DND-41 (cell line): ENCODE measurements at regions not wholly inside any gene's neighbourhood (a gene's known extent, or its start where the extent isn't known, plus 50 kb on each side); places are given as distances from the start of the nearest gene placed in this dataset.

Source experiments
- ATAC-seq: fragments of 200-7000 bp; cut with Tn5 transposase; 3 replicates; pipeline ENCODE4 v1.9.1; 2021; ENCODE audit warnings: low read depth; ENCODE audit not compliant: insufficient read depth
- DNase-seq: peaks from one replicate; pipeline ENCODE4 v3.0.0-alpha.2; 2020
- H2AFZ ChIP-seq: 2 replicates; pipeline ENCODE4 v1.6.0; 2012; ENCODE audit warnings: low read depth, low read length
- H3K27ac ChIP-seq: 2 replicates; pipeline ENCODE4 v1.5.1; 2012; ENCODE audit warnings: low read length, inconsistent platforms
- H3K27me3 ChIP-seq: fragments of 200-600 bp; sonication (generic); 2 replicates; pipeline ENCODE4 v1.6.0; 2012; ENCODE audit warnings: low read length, mild to moderate bottlenecking, inconsistent platforms; ENCODE audit not compliant: insufficient read depth, poor library complexity
- H3K36me3 ChIP-seq: 2 replicates; pipeline ENCODE4 v1.5.1; 2012; ENCODE audit warnings: low read length, inconsistent platforms; ENCODE audit not compliant: insufficient read depth
- H3K4me1 ChIP-seq: 2 replicates; pipeline ENCODE4 v1.5.1; 2012; ENCODE audit warnings: mild to moderate bottlenecking, low read length; ENCODE audit not compliant: insufficient read depth
- H3K4me2 ChIP-seq: 2 replicates; pipeline ENCODE4 v1.6.0; 2012; ENCODE audit warnings: mild to moderate bottlenecking, moderate library complexity, low read length, inconsistent platforms; ENCODE audit not compliant: insufficient read depth
- H3K4me3 ChIP-seq, 2 experiments: fragments of 200-600 bp in 1 of 2; shearing (Covaris generic) in 1 of 2; 2 replicates each; pipeline ENCODE4 v1.5.1; 2012 to 2016; ENCODE audit warnings: inconsistent platforms in 2 of 2, low read length in 2 of 2, mild to moderate bottlenecking in 2 of 2, low read depth in 1 of 2, moderate library complexity in 1 of 2
- H3K79me2 ChIP-seq: 2 replicates; pipeline ENCODE4 v1.6.0; 2012; ENCODE audit warnings: low read length, inconsistent platforms; ENCODE audit not compliant: insufficient read depth
- H3K9ac ChIP-seq: 2 replicates; pipeline ENCODE4 v1.6.0; 2012; ENCODE audit warnings: low read depth, mild to moderate bottlenecking, inconsistent platforms, low read length, moderate library complexity
- H3K9me3 ChIP-seq: 2 replicates; pipeline ENCODE4 v1.5.1; 2012; ENCODE audit warnings: low read length, moderate library complexity, mild to moderate bottlenecking, inconsistent platforms; ENCODE audit not compliant: insufficient read depth, severe bottlenecking
- H4K20me1 ChIP-seq: 2 replicates; pipeline ENCODE4 v1.6.0; 2012; ENCODE audit warnings: low read length; ENCODE audit not compliant: insufficient read depth
- EZH2 ChIP-seq: IDR thresholded peaks from 3 replicates; pipeline ENCODE4 v1.6.1; 2012; ENCODE audit warnings: borderline replicate concordance, low read depth, mild to moderate bottlenecking, moderate library complexity, low read length, inconsistent platforms; ENCODE audit not compliant: severe bottlenecking
- TF ChIP-seq, protein P1 (sequence below): IDR thresholded peaks from 2 replicates; pipeline ENCODE4 v1.5.1; 2012; ENCODE audit warnings: borderline replicate concordance, low read length, moderate library complexity, mild to moderate bottlenecking; ENCODE audit not compliant: poor library complexity, severe bottlenecking; ENCODE audit errors: extremely low read depth

GRCh38 chr2:42917425-42917927 lies 125.1 kb upstream of the HAAO start:
- Histone ChIP-seq H2AFZ (no peak overlapping the region), H3K27ac (no peak overlapping the region), H3K4me3 (no peak overlapping the region), H3K36me3 (no peaks in the 10 kb centered on the region), H3K4me2 (no peak overlapping the region), H3K4me1 (no peaks in the 10 kb centered on the region), H3K27me3 (no peaks in the 10 kb centered on the region), H3K79me2 (no peaks in the 10 kb centered on the region), H3K9ac (no peak overlapping the region), H4K20me1 (no peaks in the 10 kb centered on the region), H3K9me3 (no peaks in the 10 kb centered on the region)
- ATAC-seq = no peak
- no peak for TF ChIP-seq EZH2
- TF ChIP-seq, protein P1, sequence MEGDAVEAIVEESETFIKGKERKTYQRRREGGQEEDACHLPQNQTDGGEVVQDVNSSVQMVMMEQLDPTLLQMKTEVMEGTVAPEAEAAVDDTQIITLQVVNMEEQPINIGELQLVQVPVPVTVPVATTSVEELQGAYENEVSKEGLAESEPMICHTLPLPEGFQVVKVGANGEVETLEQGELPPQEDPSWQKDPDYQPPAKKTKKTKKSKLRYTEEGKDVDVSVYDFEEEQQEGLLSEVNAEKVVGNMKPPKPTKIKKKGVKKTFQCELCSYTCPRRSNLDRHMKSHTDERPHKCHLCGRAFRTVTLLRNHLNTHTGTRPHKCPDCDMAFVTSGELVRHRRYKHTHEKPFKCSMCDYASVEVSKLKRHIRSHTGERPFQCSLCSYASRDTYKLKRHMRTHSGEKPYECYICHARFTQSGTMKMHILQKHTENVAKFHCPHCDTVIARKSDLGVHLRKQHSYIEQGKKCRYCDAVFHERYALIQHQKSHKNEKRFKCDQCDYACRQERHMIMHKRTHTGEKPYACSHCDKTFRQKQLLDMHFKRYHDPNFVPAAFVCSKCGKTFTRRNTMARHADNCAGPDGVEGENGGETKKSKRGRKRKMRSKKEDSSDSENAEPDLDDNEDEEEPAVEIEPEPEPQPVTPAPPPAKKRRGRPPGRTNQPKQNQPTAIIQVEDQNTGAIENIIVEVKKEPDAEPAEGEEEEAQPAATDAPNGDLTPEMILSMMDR = no peak
- no peak for DNase-seq

- Histone ChIP-seq H3K9me3 (no peaks in the 10 kb centered on the region), H3K9ac (no peak overlapping the region), H3K27me3 (no peaks in the 10 kb centered on the region), H3K27ac (no peak overlapping the region), H3K79me2 (no peaks in the 10 kb centered on the region), H4K20me1 (no peaks in the 10 kb centered on the region), H3K4me3 (no peak overlapping the region), H3K36me3 (no peaks in the 10 kb centered on the region), H3K4me2 (no peak overlapping the region), H3K4me1 (no peaks in the 10 kb centered on the region), H2AFZ (no peak overlapping the region)
- TF ChIP-seq, protein P1 = no peak
- TF ChIP-seq EZH2 = no peak
- ATAC-seq (no peak), DNase-seq (no peak)
Observed at GRCh38 chr2:42916324-42916723, 123.9 kb upstream of the HAAO start.

DNA sequence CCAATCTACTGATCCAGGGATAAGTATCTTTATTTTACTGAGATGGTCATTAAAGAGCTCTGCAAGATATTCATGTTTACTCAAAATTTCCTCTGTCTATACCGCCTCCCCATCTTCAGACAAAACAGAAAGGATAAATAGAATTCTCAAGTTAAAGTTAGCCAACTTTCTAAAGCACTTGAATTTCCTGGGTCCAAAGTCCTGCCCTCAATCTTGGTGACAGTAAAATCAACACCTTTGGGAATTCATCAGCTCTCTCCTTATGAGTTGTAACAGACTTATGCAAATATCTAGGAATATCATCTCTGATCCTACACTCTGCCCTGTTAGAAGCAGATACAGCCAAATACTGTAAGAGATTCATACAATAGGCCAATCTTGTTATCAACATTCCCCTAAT lies 122.5 kb upstream of the HAAO start:
- Histone ChIP-seq H3K4me3 (no peak overlapping the region), H3K9me3 (no peaks in the 10 kb centered on the region), H3K36me3 (no peaks in the 10 kb centered on the region), H3K4me1 (no peaks in the 10 kb centered on the region), H4K20me1 (no peaks in the 10 kb centered on the region), H3K4me2 (no peak overlapping the region), H3K9ac (no peak overlapping the region), H3K27me3 (no peaks in the 10 kb centered on the region), H2AFZ (no peak overlapping the region), H3K27ac (no peak overlapping the region), H3K79me2 (no peaks in the 10 kb centered on the region)
- DNase-seq = no peak
- TF ChIP-seq, protein P1 = no peak
- no peak for TF ChIP-seq EZH2
- ATAC-seq = no peak

DNA sequence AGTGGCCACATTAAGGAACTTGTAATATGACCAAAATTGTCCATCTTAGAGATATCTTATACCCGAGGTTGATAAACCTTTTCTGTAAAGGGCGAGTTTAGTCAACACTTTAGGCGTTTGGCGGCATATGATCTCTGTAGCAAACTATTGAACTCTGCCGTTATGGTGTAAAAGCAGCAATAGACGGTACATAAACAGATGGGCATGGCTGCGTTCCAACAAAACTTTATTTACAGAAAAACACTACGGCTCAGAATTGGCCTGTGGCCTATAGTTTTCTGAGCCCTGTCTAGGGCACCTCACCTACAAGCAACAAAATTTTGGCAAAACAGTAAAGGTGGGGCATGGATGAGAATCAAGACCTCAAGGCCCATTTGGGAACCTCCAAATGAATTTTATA lies 121.9 kb upstream of the HAAO start:
- Histone ChIP-seq H3K9me3 (no peaks in the 10 kb centered on the region), H3K4me2 (no peak overlapping the region), H2AFZ (no peak overlapping the region), H3K4me3 (no peak overlapping the region), H3K27ac (no peak overlapping the region), H3K27me3 (no peaks in the 10 kb centered on the region), H3K4me1 (no peaks in the 10 kb centered on the region), H4K20me1 (no peaks in the 10 kb centered on the region), H3K9ac (no peak overlapping the region), H3K36me3 (no peaks in the 10 kb centered on the region), H3K79me2 (no peaks in the 10 kb centered on the region)
- no peak for ATAC-seq
- DNase-seq = no peak
- TF ChIP-seq, protein P1 = no peak
- TF ChIP-seq EZH2 = no peak
